ENCODE measurements at regions not wholly inside any gene's neighbourhood (a gene's known extent, or its start where the extent isn't known, plus 50 kb on each side); places are given as distances from the start of the nearest gene placed in this dataset.

GRCh38 chr15:70466895-70467529 lies 296.3 kb downstream of the UACA start:
- H3K56ac ChIP-seq (replicated peaks; ENCODE audit: insufficient read length, low read depth, low read length), result no peak overlapping the region
- 83% methylated on average over 4 of the region's 4 CpGs; no CpG with 5 or more reads in 1 of the 2 experiments for WGBS, 2 experiments (ENCODE audit: extremely low coverage in 1 of 2, insufficient coverage in 1 of 2, insufficient read length in 1 of 2, insufficient replicate concordance in 2 of 2, low coverage in 1 of 2, low lambda C conversion rate in 2 of 2, missing lambda C conversion rate in 1 of 2)
- no peaks in the 10 kb centered on the region for H3K36me3 ChIP-seq (ENCODE audit: control insufficient read depth in 2 of 4, insufficient read depth in 4 of 4, low read length in 3 of 4)
- DNase-seq (ENCODE audit: low read depth in 1 of 2, low spot score in 2 of 2) (peak in 1 of 2 experiments; percentile 56), FAIRE-seq (no peak)
- H2BK20ac ChIP-seq (ENCODE audit: low read length), result no peak overlapping the region
- H4K20me1 ChIP-seq (replicated peaks in 1 of 2; ENCODE audit: control insufficient read depth in 1 of 2, insufficient read depth in 2 of 2, low read length in 2 of 2), result no peaks in the 10 kb centered on the region
- no peak overlapping the region for H3K4ac ChIP-seq (replicated peaks; ENCODE audit: insufficient read length, low read depth, low read length)
- no peak overlapping the region for H3K23ac ChIP-seq (ENCODE audit: insufficient read length)
- no peak overlapping the region for H3K14ac ChIP-seq (ENCODE audit: insufficient read length)
- H3K9me3 ChIP-seq (ENCODE audit: insufficient read depth in 2 of 2, low read depth in 1 of 2, low read length in 1 of 2), result no peaks in the 10 kb centered on the region
- TF ChIP-seq CTCF (IDR thresholded peaks at IDR 0.05; ENCODE audit: control extremely low read depth in 1 of 3, insufficient read depth in 1 of 3, low read depth in 1 of 3, low read length in 3 of 3) (peak; percentile 67 to 78 (median 78)), RAD21 (IDR thresholded peaks at IDR 0.05 in 1 of 2, conservative IDR thresholded peaks at IDR 0.05 in 1 of 2; ENCODE audit: low read depth in 2 of 2, low read length in 2 of 2) (peak; percentile 53 to 73), CREB1 (IDR thresholded peaks at IDR 0.05) (no peak), MAX (IDR thresholded peaks at IDR 0.05) (0 out of 2 replicates have a peak, but pooled peaks have one; percentile 26), CEBPB (IDR thresholded peaks at IDR 0.05; ENCODE audit: low read depth, low read length) (no peak)
- H4K8ac ChIP-seq (ENCODE audit: extremely low read depth, insufficient read depth, low read length), result no peak overlapping the region
- no peaks in the 10 kb centered on the region for H3K79me1 ChIP-seq (ENCODE audit: low read depth, low read length)
- no peak overlapping the region for H2AK5ac ChIP-seq (ENCODE audit: low read depth, low read length)
- no peak overlapping the region for H2BK15ac ChIP-seq (ENCODE audit: low read length)
- no peaks in the 10 kb centered on the region for H3K27me3 ChIP-seq (replicated peaks in 1 of 4; ENCODE audit: control insufficient read depth in 3 of 4, extremely low read depth in 1 of 4, insufficient read depth in 3 of 4, low read length in 3 of 4)
- H3K23me2 ChIP-seq (ENCODE audit: low read depth, low read length), result no peaks in the 10 kb centered on the region
- H3K79me2 ChIP-seq (ENCODE audit: control insufficient read depth in 1 of 2, insufficient read depth in 2 of 2, low read length in 2 of 2), result no peaks in the 10 kb centered on the region
- no peak overlapping the region for H3K18ac ChIP-seq (ENCODE audit: extremely low read depth, low read length)
- ChIA-PET CTCF (ENCODE audit: partially characterized antibody) (interaction anchor here (0.6 to 9.1 kb wide), 46 partner anchors 12 to 1729 kb away, joined by 3 to 81 read pairs (median 4); no protein-coding TSS in a partner anchor), POLR2A (ENCODE audit: partially characterized antibody) (interaction anchor here (1.3 kb wide), 1 partner anchor 19 kb away, joined by 3 read pairs; no protein-coding TSS in a partner anchor)
- no peak overlapping the region for H4K5ac ChIP-seq (ENCODE audit: insufficient read length, low read depth, low read length)
- no peak overlapping the region for H2BK5ac ChIP-seq (ENCODE audit: low read depth, low read length)
- no peak overlapping the region for H3K4me3 ChIP-seq (ENCODE audit: extremely low read depth in 1 of 4, insufficient read depth in 2 of 4, low read depth in 3 of 4, low read length in 4 of 4)
- H3K4me1 ChIP-seq (replicated peaks in 1 of 4; ENCODE audit: control insufficient read depth in 3 of 4, insufficient read depth in 4 of 4, low read length in 3 of 4), result no peaks in the 10 kb centered on the region
- H3K4me2 ChIP-seq (ENCODE audit: insufficient read depth in 1 of 2, low read depth in 2 of 2, low read length in 2 of 2), result no peak overlapping the region
- H4K91ac ChIP-seq (replicated peaks; ENCODE audit: insufficient read length, low read length), result no peak overlapping the region
- no peak overlapping the region for H3K27ac ChIP-seq (ENCODE audit: low read depth, low read length)
- H3K9ac ChIP-seq (replicated peaks in 1 of 4; ENCODE audit: extremely low read depth in 1 of 4, low read depth in 3 of 4, low read length in 3 of 4), result no peak overlapping the region
- H2AFZ ChIP-seq (ENCODE audit: low read length), result no peak overlapping the region
- no peak overlapping the region for H2BK120ac ChIP-seq (replicated peaks; ENCODE audit: low read depth, low read length)
- H2BK12ac ChIP-seq (ENCODE audit: low read depth, low read length), result no peak overlapping the region

Data from H1 (cell line).